ENCODE measurements at regions not wholly inside any gene's neighbourhood (a gene's known extent, or its start where the extent isn't known, plus 50 kb on each side); places are given as distances from the start of the nearest gene placed in this dataset.

DNA sequence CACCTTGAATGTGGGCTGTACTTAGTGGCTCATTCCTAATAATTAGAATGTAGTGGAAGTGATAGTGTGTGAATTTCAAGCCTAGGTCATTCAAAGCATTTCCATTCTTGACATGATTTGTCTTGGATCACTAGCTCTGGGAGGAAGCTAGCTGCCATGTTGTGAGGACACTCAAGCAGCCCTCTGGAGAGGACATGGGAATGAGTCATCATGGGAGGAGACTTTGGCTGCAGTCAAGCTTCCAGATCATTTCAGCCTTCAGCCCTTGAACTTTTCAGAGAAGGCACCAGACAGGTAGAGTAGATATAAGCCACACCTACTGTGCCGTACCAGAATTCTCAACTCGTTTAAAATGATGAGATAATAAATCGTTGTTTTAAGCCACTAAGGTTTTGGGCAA is 506.9 kb downstream of the ZNF608 start:
- Histone ChIP-seq H3K9ac (ENCODE audit: low read length) (no peak overlapping the region), H3K4me3 (ENCODE audit: low read length) (no peak overlapping the region)

DNA sequence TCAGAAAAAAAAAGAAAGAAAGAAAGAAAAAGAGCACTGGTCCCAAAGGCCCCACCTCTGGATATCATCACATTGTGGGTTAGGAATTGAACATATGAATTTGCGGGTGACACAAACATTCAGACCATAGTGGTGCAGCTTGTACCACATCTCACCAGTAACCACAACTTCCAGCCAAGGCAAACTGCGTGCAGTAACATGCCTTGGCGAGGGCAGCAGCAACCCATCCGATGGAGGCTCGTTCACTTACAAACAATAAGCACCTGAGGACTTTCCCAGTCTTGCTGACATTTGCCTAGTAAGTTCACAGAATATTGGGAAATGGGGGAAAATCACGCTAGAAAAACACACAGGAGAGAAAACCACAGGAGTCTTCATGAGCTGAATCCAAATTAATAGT is 508.1 kb downstream of the ZNF608 start:
- H3K4me1 ChIP-seq (ENCODE audit: control insufficient read depth, insufficient read depth, low read length): no peaks in the 10 kb centered on the region
- no peaks in the 10 kb centered on the region for H3K36me3 ChIP-seq (ENCODE audit: control insufficient read depth, insufficient read depth, low read length)
- no peaks in the 10 kb centered on the region for H3K27me3 ChIP-seq (ENCODE audit: control insufficient read depth, insufficient read depth, low read length)
- H3K4me3 ChIP-seq (ENCODE audit: low read length): no peak overlapping the region
- H3K27ac ChIP-seq (ENCODE audit: low read depth, low read length): no peak overlapping the region
- H3K9ac ChIP-seq (ENCODE audit: low read length): no peak overlapping the region

More for the DNA sequence above, 506.9 kb downstream of the ZNF608 start:
- Histone ChIP-seq H3K4me1 (ENCODE audit: control insufficient read depth, insufficient read depth, low read length) (no peaks in the 10 kb centered on the region), H3K27me3 (ENCODE audit: control insufficient read depth, insufficient read depth, low read length) (no peaks in the 10 kb centered on the region), H3K36me3 (ENCODE audit: control insufficient read depth, insufficient read depth, low read length) (no peaks in the 10 kb centered on the region), H3K27ac (ENCODE audit: low read depth, low read length) (no peak overlapping the region)

DNA sequence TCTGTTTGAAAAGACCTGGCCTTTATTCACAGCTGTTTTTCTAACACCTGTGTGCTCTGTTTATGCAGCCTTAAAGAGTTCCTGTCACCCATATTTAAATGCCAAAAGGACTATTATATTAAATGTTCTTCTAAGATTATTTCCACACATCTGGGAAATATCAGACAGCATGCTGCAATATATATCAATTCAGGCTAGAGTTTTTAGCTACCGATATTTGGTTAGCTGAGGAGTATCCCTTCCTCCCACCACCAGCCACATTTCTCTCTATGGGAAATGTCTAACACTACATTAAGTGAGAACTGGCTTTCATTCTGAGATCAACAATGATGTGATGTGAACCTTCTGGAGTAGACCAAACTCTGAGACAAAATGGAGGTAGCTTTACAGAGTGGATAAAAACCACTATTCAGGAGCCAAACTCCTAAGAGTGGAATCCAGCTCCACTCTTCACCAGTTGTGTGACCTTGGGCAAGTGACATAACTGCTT is 509.2 kb downstream of the ZNF608 start:
- Histone ChIP-seq H3K4me3 (ENCODE audit: low read length) (no peak overlapping the region), H3K27ac (ENCODE audit: low read depth, low read length) (no peak overlapping the region), H3K36me3 (ENCODE audit: control insufficient read depth, insufficient read depth, low read length) (no peaks in the 10 kb centered on the region), H3K4me1 (ENCODE audit: control insufficient read depth, insufficient read depth, low read length) (no peaks in the 10 kb centered on the region), H3K27me3 (ENCODE audit: control insufficient read depth, insufficient read depth, low read length) (no peaks in the 10 kb centered on the region), H3K9ac (ENCODE audit: low read length) (no peak overlapping the region)

DNA sequence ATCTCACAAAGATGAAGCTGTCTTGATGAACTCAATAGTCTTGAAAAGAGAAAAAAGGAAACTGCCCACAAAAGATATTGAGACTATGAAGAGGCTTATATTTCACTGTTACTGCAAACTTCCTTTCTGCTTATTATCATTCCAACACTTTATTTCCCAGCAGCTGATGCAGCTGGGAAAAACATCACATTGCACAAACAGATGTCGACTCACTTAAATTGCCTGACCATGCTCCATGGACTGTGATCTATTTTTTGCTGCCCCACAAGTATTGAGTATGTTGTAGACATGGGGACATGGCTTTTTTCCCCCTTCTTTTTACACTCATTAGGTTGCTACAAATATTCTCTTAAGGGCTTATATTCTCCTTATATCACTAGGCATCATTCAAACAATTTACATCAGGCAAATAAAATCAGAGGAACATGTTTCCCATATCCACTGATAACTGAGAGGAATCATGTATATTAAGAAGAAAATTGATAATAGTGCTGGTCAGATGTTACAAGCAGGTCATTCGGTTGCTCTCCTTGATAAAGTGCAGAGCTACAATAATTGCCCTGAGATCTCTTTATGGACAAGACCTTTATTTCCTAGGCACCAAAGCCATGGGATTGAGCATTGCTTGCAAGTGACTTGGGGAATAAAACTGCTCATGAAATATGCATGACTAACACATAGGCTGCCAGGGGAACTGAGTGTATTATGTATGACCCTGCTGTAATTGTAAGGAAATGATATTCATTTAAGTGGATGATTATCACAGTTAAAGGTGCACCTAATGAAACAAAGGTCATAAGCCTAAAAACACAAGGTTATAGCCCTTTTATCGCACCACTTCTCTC is 509.9 kb downstream of the ZNF608 start:
- Histone ChIP-seq H3K9ac (ENCODE audit: low read length) (no peak overlapping the region), H3K27me3 (ENCODE audit: control insufficient read depth, insufficient read depth, low read length) (no peaks in the 10 kb centered on the region), H3K4me3 (ENCODE audit: low read length) (no peak overlapping the region), H3K36me3 (ENCODE audit: control insufficient read depth, insufficient read depth, low read length) (no peaks in the 10 kb centered on the region), H3K27ac (ENCODE audit: low read depth, low read length) (no peak overlapping the region), H3K4me1 (ENCODE audit: control insufficient read depth, insufficient read depth, low read length) (no peaks in the 10 kb centered on the region)

DNA sequence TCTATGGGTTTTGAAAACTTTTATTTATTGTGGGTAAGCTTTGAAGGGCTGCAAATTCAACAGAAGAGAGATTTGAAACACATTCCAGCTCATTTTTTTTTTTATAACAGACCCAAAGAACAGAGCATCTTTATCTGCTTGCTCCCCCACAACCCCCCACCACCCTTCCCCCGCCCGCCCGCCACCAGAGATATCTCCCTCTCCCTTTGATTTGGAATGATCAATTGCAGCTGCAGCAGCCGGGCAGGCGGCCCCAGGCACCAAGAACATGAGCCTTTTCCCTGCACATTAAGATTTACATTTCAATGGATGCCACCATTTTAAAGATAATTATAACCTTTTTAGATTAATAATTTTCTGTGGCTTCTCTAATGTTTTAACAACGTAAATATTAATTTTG is 510.9 kb downstream of the ZNF608 start:
- no peak overlapping the region for H3K4me3 ChIP-seq (ENCODE audit: low read length)
- no peaks in the 10 kb centered on the region for H3K27me3 ChIP-seq (ENCODE audit: control insufficient read depth, insufficient read depth, low read length)
- no peaks in the 10 kb centered on the region for H3K4me1 ChIP-seq (ENCODE audit: control insufficient read depth, insufficient read depth, low read length)
- no peaks in the 10 kb centered on the region for H3K36me3 ChIP-seq (ENCODE audit: control insufficient read depth, insufficient read depth, low read length)
- no peak overlapping the region for H3K27ac ChIP-seq (ENCODE audit: low read depth, low read length)
- no peak overlapping the region for H3K9ac ChIP-seq (ENCODE audit: low read length)

DNA sequence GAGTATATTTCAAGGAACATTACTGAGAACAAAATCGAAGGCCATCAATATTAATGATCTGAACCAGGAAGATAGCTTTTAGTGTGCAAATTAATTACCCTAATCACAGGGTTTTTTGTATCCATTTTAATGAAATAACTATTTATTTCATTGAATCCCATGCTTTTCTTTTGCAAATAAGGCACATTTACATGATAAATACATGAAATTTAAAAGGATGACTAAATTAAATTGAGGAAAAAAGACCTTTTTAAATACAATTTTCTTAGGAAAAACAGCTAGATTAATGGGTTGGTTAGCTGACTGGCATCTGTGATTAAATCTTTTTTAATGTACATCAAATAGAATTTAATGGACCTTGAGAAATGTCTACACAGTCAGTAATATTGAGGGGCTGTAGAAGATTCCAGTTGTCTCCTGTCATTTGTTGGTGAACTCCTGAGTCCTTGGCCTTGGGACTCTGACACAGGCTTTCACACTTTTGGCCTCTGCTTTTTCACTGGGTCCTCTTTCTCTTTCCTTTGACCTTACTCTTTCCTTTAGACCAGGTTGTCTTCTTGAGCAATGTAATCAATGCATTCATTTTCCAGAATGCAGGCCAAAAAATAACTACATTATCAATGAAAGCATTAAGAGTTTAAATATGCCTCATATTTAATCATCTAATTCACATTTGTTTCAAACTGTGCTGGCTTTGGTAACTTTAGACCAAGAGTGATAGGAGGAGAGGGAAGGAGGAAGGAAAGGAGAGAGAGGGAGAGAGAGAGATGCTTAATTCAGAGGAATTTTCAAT is 511.5 kb downstream of the ZNF608 start:
- H3K27ac ChIP-seq (ENCODE audit: low read depth, low read length): no peak overlapping the region
- no peaks in the 10 kb centered on the region for H3K4me1 ChIP-seq (ENCODE audit: control insufficient read depth, insufficient read depth, low read length)

DNA sequence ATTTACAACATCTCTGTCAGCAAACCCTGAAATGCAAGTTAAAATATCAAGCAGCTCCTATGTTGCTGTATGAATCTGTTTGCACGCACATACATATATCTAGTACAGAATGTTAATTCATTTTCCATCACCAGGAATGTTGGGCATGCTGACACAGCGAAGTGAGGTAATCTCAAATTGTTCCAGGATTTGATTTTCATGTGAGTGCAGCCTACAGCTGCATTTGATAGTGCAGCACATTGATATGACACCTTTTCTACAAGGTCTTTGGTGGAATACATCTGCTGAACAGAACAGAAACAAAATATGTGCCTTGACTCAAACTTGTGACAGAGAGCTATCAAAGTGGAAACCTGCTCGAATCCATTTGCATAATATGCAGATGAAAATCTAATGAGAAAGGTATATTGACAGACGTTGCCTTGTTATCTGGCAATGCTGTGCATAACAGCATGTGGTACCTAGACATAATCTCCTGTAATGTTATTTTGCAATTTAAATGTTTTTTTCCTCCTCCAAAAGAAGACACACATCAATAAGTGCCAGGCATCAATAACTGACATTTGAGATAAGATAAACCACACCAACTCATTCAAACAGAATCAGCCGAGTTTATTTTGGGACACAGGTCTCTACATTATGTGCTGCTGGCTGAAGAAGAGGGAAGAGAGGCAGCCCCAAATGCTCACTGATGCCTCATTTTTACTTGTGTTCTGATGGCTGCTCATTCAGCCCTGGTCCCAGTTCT is 512.2 kb downstream of the ZNF608 start:
- Histone ChIP-seq H3K4me3 (ENCODE audit: low read length) (no peak overlapping the region), H3K4me1 (ENCODE audit: control insufficient read depth, insufficient read depth, low read length) (no peaks in the 10 kb centered on the region), H3K36me3 (ENCODE audit: control insufficient read depth, insufficient read depth, low read length) (no peaks in the 10 kb centered on the region), H3K27ac (ENCODE audit: low read depth, low read length) (no peak overlapping the region), H3K27me3 (ENCODE audit: control insufficient read depth, insufficient read depth, low read length) (no peaks in the 10 kb centered on the region), H3K9ac (ENCODE audit: low read length) (no peak overlapping the region)

More for the DNA sequence above, 511.5 kb downstream of the ZNF608 start:
- Histone ChIP-seq H3K36me3 (ENCODE audit: control insufficient read depth, insufficient read depth, low read length) (no peaks in the 10 kb centered on the region), H3K9ac (ENCODE audit: low read length) (no peak overlapping the region), H3K27me3 (ENCODE audit: control insufficient read depth, insufficient read depth, low read length) (no peaks in the 10 kb centered on the region), H3K4me3 (ENCODE audit: low read length) (no peak overlapping the region)

DNA sequence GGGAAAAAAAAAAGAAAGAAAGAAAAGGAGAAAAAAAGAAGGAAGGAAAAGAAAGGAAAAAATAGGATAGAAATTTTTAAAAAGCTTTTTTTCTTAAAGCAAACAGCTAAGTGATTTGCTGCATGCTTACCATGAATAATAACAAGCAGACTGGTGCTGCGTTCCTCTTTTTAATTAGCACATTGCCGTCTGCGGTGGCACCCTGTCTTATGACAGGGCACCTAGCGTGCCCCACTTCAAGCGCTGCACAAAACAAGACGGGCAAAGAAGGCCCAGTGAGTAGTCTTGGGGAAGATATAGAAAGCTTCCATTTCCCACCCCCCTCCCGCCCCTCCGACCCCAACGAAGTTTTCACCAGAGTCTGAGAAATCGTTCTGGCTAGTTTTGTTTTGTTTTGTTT is 513.9 kb downstream of the ZNF608 start:
- Histone ChIP-seq H3K27ac (ENCODE audit: low read depth, low read length) (no peak overlapping the region), H3K27me3 (ENCODE audit: control insufficient read depth, insufficient read depth, low read length) (no peaks in the 10 kb centered on the region), H3K36me3 (ENCODE audit: control insufficient read depth, insufficient read depth, low read length) (no peaks in the 10 kb centered on the region), H3K4me3 (ENCODE audit: low read length) (no peak overlapping the region), H3K4me1 (ENCODE audit: control insufficient read depth, insufficient read depth, low read length) (no peaks in the 10 kb centered on the region), H3K9ac (ENCODE audit: low read length) (no peak overlapping the region)

DNA sequence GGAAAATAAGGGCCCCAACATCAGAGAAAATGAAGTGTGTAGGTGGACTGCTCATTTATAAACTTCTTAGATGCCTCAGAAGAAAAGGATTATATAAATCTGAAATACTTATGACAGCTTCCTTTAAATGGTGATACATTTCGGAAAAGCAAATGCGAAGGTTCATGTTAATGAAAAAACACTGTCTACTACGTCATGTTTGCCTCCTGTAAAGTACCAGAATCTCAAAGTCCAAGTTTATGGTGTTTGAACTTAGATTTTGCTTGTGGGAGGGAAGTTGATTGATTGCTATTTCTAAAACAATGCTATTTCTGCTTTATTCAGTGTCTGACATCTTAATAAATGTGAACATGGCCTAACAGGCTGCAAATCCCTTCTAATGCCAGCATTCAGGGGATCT is 514.6 kb downstream of the ZNF608 start:
- Histone ChIP-seq H3K27ac (ENCODE audit: low read depth, low read length) (no peak overlapping the region), H3K4me1 (ENCODE audit: control insufficient read depth, insufficient read depth, low read length) (no peaks in the 10 kb centered on the region), H3K4me3 (ENCODE audit: low read length) (no peak overlapping the region), H3K9ac (ENCODE audit: low read length) (no peak overlapping the region), H3K27me3 (ENCODE audit: control insufficient read depth, insufficient read depth, low read length) (no peaks in the 10 kb centered on the region), H3K36me3 (ENCODE audit: control insufficient read depth, insufficient read depth, low read length) (no peaks in the 10 kb centered on the region)

DNA sequence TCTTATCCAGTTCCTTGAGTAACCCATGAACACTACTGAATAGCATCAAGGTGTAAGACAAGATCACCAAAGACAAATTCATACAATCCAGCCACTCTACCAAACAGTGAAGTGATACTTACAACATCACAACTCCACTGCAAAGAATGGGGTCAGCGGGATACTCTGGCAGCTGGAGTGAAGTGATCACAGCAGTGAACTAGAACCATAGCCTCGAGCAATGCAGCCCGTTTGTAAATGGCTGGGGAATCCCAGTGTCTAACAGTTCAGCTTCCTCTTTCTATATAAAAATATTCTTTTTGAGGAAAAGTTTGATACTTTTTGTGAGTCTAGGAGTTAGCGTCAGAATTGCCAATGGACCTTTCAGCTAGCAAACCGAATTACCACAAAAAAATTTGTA is 515.2 kb downstream of the ZNF608 start:
- no peak overlapping the region for H3K9ac ChIP-seq (ENCODE audit: low read length)
- H3K36me3 ChIP-seq (ENCODE audit: control insufficient read depth, insufficient read depth, low read length): no peaks in the 10 kb centered on the region
- H3K4me3 ChIP-seq (ENCODE audit: low read length): no peak overlapping the region
- H3K4me1 ChIP-seq (ENCODE audit: control insufficient read depth, insufficient read depth, low read length): no peaks in the 10 kb centered on the region
- H3K27me3 ChIP-seq (ENCODE audit: control insufficient read depth, insufficient read depth, low read length): no peaks in the 10 kb centered on the region
- H3K27ac ChIP-seq (ENCODE audit: low read depth, low read length): no peak overlapping the region

DNA sequence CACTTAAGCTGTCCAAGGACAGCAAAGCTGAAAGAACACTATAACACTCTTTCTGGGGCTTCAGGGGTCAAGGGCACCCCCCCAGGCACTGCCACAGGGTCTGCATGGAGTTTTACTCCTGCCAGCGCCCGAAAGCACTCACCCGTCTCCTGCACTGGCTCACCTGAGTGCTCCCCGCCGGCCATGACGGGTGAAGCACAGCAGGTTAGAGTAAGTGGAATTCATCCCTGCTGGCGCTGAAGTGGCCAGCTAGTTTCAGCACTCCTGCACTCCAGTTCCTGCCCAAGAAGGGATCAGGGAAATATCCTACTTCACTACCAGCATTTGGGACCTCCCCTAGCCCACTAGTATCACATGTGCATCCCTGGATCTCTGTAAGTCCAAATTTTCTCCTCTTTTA is 516.0 kb downstream of the ZNF608 start:
- Histone ChIP-seq H3K4me3 (ENCODE audit: low read length) (no peak overlapping the region), H3K9ac (ENCODE audit: low read length) (no peak overlapping the region), H3K27ac (ENCODE audit: low read depth, low read length) (no peak overlapping the region), H3K4me1 (ENCODE audit: control insufficient read depth, insufficient read depth, low read length) (no peaks in the 10 kb centered on the region), H3K36me3 (ENCODE audit: control insufficient read depth, insufficient read depth, low read length) (no peaks in the 10 kb centered on the region), H3K27me3 (ENCODE audit: control insufficient read depth, insufficient read depth, low read length) (no peaks in the 10 kb centered on the region)

DNA sequence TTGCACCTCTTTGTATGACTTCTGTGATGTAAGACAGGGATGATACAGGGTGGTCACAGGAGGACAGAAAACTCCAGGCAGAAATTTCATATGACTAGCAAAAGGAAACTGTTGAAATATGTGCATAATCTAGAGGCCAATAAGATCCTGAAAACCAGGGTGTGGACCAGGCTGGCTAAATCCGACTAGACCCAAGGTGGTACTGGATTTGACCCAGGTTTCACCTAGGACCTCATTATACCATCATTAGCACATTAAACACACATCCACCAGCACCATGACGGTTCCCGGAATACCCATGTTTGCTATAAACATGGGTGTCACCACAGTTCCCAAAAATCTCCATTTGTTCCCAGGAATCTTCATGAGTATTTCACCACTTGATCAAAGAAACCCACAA is 517.1 kb downstream of the ZNF608 start:
- Histone ChIP-seq H3K9ac (ENCODE audit: low read length) (no peak overlapping the region), H3K27me3 (ENCODE audit: control insufficient read depth, insufficient read depth, low read length) (no peaks in the 10 kb centered on the region), H3K36me3 (ENCODE audit: control insufficient read depth, insufficient read depth, low read length) (no peaks in the 10 kb centered on the region), H3K27ac (ENCODE audit: low read depth, low read length) (no peak overlapping the region), H3K4me1 (ENCODE audit: control insufficient read depth, insufficient read depth, low read length) (no peaks in the 10 kb centered on the region), H3K4me3 (ENCODE audit: low read length) (no peak overlapping the region)

All from rectal smooth muscle tissue (tissue), 1 donor.